OCI-LY7 (cell line): ENCODE measurements at regions not wholly inside any gene's neighbourhood (a gene's known extent, or its start where the extent isn't known, plus 50 kb on each side); places are given as distances from the start of the nearest gene placed in this dataset.

Source experiments
- EZH2phosphoT487 ChIP-seq: fragments of 200-600 bp; sonication (generic); IDR thresholded peaks from 2 replicates; pipeline ENCODE4 v1.6.1; 2018; ENCODE audit warnings: low read depth, borderline replicate concordance, mild to moderate bottlenecking, mixed run types, antibody characterized with exemption, low read length, moderate library complexity, mixed read lengths
- TF ChIP-seq, protein P1 (sequence below): fragments of 200-600 bp; sonication (generic); conservative IDR thresholded peaks from 2 replicates; pipeline ENCODE4 v1.5.1; 2014; ENCODE audit warnings: mild to moderate bottlenecking, antibody characterized with exemption, low read length, moderate library complexity, mixed read lengths

DNA sequence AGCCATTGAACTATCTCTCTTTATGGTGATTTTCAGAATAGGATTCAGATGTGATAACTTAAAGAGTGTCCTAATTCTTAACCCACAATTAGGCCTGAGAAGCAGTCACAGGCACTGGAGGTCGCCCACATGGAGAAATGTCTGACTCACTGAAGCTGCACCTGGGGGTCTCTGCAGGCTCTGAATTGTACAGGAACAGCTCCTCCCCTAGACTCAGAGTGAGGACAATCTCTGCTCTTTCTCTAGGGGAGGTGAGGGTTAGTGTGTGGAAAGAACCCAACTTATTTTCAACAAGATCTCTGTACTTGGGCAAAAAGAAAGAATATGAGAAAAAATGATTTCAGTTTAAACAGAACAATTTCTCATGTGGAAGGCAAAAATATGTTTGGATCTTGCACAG is 1124.6 kb downstream of the TMEM121 start:
- TF ChIP-seq, protein P1, sequence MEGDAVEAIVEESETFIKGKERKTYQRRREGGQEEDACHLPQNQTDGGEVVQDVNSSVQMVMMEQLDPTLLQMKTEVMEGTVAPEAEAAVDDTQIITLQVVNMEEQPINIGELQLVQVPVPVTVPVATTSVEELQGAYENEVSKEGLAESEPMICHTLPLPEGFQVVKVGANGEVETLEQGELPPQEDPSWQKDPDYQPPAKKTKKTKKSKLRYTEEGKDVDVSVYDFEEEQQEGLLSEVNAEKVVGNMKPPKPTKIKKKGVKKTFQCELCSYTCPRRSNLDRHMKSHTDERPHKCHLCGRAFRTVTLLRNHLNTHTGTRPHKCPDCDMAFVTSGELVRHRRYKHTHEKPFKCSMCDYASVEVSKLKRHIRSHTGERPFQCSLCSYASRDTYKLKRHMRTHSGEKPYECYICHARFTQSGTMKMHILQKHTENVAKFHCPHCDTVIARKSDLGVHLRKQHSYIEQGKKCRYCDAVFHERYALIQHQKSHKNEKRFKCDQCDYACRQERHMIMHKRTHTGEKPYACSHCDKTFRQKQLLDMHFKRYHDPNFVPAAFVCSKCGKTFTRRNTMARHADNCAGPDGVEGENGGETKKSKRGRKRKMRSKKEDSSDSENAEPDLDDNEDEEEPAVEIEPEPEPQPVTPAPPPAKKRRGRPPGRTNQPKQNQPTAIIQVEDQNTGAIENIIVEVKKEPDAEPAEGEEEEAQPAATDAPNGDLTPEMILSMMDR, result no peak
- TF ChIP-seq EZH2phosphoT487, result no peak
